ENCODE measurements at regions not wholly inside any gene's neighbourhood (a gene's known extent, or its start where the extent isn't known, plus 50 kb on each side); places are given as distances from the start of the nearest gene placed in this dataset.

- Histone ChIP-seq H3K4me3 (no peak overlapping the region), H3K27me3 (ENCODE audit: insufficient read depth, low read depth) (no peaks in the 10 kb centered on the region), H3K36me3 (ENCODE audit: low read depth) (no peaks in the 10 kb centered on the region), H3K4me2 (no peak overlapping the region), H3F3A (ENCODE audit: insufficient read depth, low read depth) (peaks cover 6% of the 10 kb centered on the region; the same call in 1 of the 2 replicates), H3K4me1 (replicated peaks; ENCODE audit: insufficient read depth) (peaks cover 14% of the 10 kb centered on the region), H3K27ac (no peak overlapping the region), H3K9me2 (ENCODE audit: insufficient read depth) (no peaks in the 10 kb centered on the region), H3K9me3 (ENCODE audit: insufficient read depth, low read depth) (no peaks in the 10 kb centered on the region), H4K20me1 (ENCODE audit: insufficient read depth) (no peaks in the 10 kb centered on the region), H3K79me2 (ENCODE audit: low read depth) (no peaks in the 10 kb centered on the region), H2AFZ (no peak overlapping the region)
- POLR2A ChIA-PET (ENCODE audit: unreplicated experiment) = no interaction called here
- DNase-seq = no peak
- CTCF ChIA-PET = no interaction called here
- BruUV-seq (replicated peaks) = no TSS peak
- TF ChIP-seq EZH2 (IDR thresholded peaks at IDR 0.05; ENCODE audit: low read depth) = no peak
- TF ChIP-seq, protein P1, sequence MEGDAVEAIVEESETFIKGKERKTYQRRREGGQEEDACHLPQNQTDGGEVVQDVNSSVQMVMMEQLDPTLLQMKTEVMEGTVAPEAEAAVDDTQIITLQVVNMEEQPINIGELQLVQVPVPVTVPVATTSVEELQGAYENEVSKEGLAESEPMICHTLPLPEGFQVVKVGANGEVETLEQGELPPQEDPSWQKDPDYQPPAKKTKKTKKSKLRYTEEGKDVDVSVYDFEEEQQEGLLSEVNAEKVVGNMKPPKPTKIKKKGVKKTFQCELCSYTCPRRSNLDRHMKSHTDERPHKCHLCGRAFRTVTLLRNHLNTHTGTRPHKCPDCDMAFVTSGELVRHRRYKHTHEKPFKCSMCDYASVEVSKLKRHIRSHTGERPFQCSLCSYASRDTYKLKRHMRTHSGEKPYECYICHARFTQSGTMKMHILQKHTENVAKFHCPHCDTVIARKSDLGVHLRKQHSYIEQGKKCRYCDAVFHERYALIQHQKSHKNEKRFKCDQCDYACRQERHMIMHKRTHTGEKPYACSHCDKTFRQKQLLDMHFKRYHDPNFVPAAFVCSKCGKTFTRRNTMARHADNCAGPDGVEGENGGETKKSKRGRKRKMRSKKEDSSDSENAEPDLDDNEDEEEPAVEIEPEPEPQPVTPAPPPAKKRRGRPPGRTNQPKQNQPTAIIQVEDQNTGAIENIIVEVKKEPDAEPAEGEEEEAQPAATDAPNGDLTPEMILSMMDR (conservative IDR thresholded peaks at IDR 0.05) = no peak
- intact Hi-C loops (cut with micrococcal nuclease; ENCODE audit: unreplicated experiment) = no loop called here
Measured at GRCh38 chr15:62573876-62574275, 408.8 kb upstream of the C2CD4B start.

- no peak overlapping the region for H2AFZ ChIP-seq
- no peaks in the 10 kb centered on the region for H3K9me2 ChIP-seq (ENCODE audit: insufficient read depth)
- TF ChIP-seq, protein P1 (conservative IDR thresholded peaks at IDR 0.05) = no peak
- TF ChIP-seq EZH2 (IDR thresholded peaks at IDR 0.05; ENCODE audit: low read depth) = no peak
- no peaks in the 10 kb centered on the region for H3K9me3 ChIP-seq (ENCODE audit: insufficient read depth, low read depth)
- H3K4me2 ChIP-seq = no peak overlapping the region
- ChIA-PET CTCF (no interaction called here), POLR2A (ENCODE audit: unreplicated experiment) (no interaction called here)
- H3K4me3 ChIP-seq = no peak overlapping the region
- H3K36me3 ChIP-seq (ENCODE audit: low read depth) = no peaks in the 10 kb centered on the region
- DNase-seq = no peak
- no peaks in the 10 kb centered on the region for H4K20me1 ChIP-seq (ENCODE audit: insufficient read depth)
- H3F3A ChIP-seq (ENCODE audit: insufficient read depth, low read depth) = no peaks in the 10 kb centered on the region
- intact Hi-C loops (cut with micrococcal nuclease; ENCODE audit: unreplicated experiment) = no loop called here
- no peaks in the 10 kb centered on the region for H3K4me1 ChIP-seq (replicated peaks; ENCODE audit: insufficient read depth)
- H3K79me2 ChIP-seq (ENCODE audit: low read depth) = no peaks in the 10 kb centered on the region
- H3K27me3 ChIP-seq (ENCODE audit: insufficient read depth, low read depth) = no peaks in the 10 kb centered on the region
- no TSS peak for BruUV-seq (replicated peaks)
- H3K27ac ChIP-seq = no peak overlapping the region
Measured at GRCh38 chr15:62578546-62578945, 413.5 kb upstream of the C2CD4B start.

DNA sequence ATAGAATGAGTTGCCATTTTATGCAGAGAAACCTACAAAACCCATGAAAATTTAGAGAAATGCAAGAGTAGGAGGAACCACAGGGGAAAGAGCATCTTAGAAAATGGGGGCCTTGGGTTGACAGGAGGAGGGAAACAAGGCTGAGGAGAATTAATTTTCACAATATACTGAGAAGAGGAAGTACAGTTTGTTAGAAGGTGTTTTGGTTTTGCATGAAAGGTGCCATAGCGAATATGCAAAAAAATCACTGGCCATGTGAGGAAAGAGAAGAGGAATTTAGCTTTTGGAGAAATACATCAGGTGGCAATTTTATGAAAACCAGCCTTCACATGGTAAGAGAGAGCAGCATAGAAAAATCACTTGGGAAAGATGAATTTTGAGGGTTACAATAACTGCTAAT is 413.9 kb upstream of the C2CD4B start:
- no TSS peak for BruUV-seq (replicated peaks)
- H3K27me3 ChIP-seq (ENCODE audit: insufficient read depth, low read depth) = no peaks in the 10 kb centered on the region
- CTCF ChIA-PET = no interaction called here
- no peaks in the 10 kb centered on the region for H3K9me2 ChIP-seq (ENCODE audit: insufficient read depth)
- no peaks in the 10 kb centered on the region for H4K20me1 ChIP-seq (ENCODE audit: insufficient read depth)
- intact Hi-C loops (cut with micrococcal nuclease; ENCODE audit: unreplicated experiment) = no loop called here
- H3K4me3 ChIP-seq = no peak overlapping the region
- H3K4me1 ChIP-seq (replicated peaks; ENCODE audit: insufficient read depth) = no peaks in the 10 kb centered on the region
- H3K4me2 ChIP-seq = no peak overlapping the region
- no peaks in the 10 kb centered on the region for H3F3A ChIP-seq (ENCODE audit: insufficient read depth, low read depth)
- no peak overlapping the region for H3K27ac ChIP-seq
- DNase-seq = no peak
- no peaks in the 10 kb centered on the region for H3K9me3 ChIP-seq (ENCODE audit: insufficient read depth, low read depth)
- TF ChIP-seq, protein P1 (conservative IDR thresholded peaks at IDR 0.05) = no peak
- TF ChIP-seq EZH2 (IDR thresholded peaks at IDR 0.05; ENCODE audit: low read depth) = no peak
- no peaks in the 10 kb centered on the region for H3K79me2 ChIP-seq (ENCODE audit: low read depth)
- POLR2A ChIA-PET (ENCODE audit: unreplicated experiment) = no interaction called here
- H2AFZ ChIP-seq = no peak overlapping the region
- no peaks in the 10 kb centered on the region for H3K36me3 ChIP-seq (ENCODE audit: low read depth)
